K562 (cell line): ENCODE measurements at regions not wholly inside any gene's neighbourhood (a gene's known extent, or its start where the extent isn't known, plus 50 kb on each side); places are given as distances from the start of the nearest gene placed in this dataset.

Experiments used
- ATAC-seq: fragments of 200-7000 bp; cut with Tn5 transposase; 3 replicates; pipeline ENCODE4 v1.9.1; 2020; ENCODE audit warnings: moderate library complexity
- BruUV-seq: library from RNA; stranded (reverse); fragments of 400-500 nt; replicated peaks from 2 replicates; lab custom pipeline; 2021; lab: Mats Ljungman, UMichigan
- CTCF ChIA-PET: fragments of 300-600 bp; formaldehyde crosslinking; extraction: SDS; loops from one replicate; lab custom pipeline; 2021; ENCODE audit warnings: low intra/inter-chr PET ratio; lab: Yijun Ruan, JAX
- POLR2A ChIA-PET: fragments of 300-600, 350-650 bp; sonication (Branson Sonifier 250); formaldehyde crosslinking; extraction: SDS; loops from one replicate; lab custom pipeline; 2021; ENCODE audit warnings: antibody characterized with exemption, inconsistent platforms; lab: Yijun Ruan, JAX
- DNase-seq, 4 experiments: peaks; one replicate each; pipeline versions ENCODE4 v3.0.0 to v3.0.0-alpha.2; 2011 to 2018; ENCODE audit warnings: low spot score in 3 of 4, mixed read lengths in 3 of 4; ENCODE audit errors: extremely low read depth in 1 of 4
- FAIRE-seq: peaks from 2 replicates; lab custom pipeline; 2011; peaks lifted over from hg19 to GRCh38; lab: Jason Lieb, UNC
- H2AFZ ChIP-seq: 2 replicates; pipeline ENCODE4 v1.6.0; 2011; ENCODE audit warnings: low read depth, low read length, control low read depth, inconsistent platforms
- H3K27ac ChIP-seq: fragments of 200-600 bp; 3 replicates; pipeline ENCODE4 v1.8.0; 2011; ENCODE audit warnings: low read depth, mild to moderate bottlenecking, control low read depth, inconsistent platforms, low read length, moderate library complexity, mixed read lengths; ENCODE audit errors: extremely low read depth
- H3K27me3 ChIP-seq, 2 experiments: fragments of 300-600 bp in 1 of 2; 2 replicates in 1 of 2; 3 replicates in 1 of 2; pipeline versions ENCODE4 v1.6.0 to v1.8.0; 2011; ENCODE audit warnings: inconsistent platforms in 2 of 2, low read length in 2 of 2, mild to moderate bottlenecking in 1 of 2, mixed read lengths in 1 of 2, moderate library complexity in 1 of 2; ENCODE audit not compliant: control insufficient read depth in 2 of 2, insufficient read depth in 2 of 2
- H3K36me3 ChIP-seq: fragments of 300-600 bp; 3 replicates; pipeline ENCODE4 v1.8.0; 2011; ENCODE audit warnings: mild to moderate bottlenecking, low read length, inconsistent platforms; ENCODE audit not compliant: control insufficient read depth, insufficient read depth
- H3K4me1 ChIP-seq, 2 experiments: fragments of 200-600 bp in 1 of 2; replicated peaks in 1 of 2; 2 replicates in 1 of 2; 3 replicates in 1 of 2; pipeline versions ENCODE4 v1.5.1 to v1.8.0; 2011; ENCODE audit warnings: inconsistent platforms in 2 of 2, low read length in 2 of 2, mild to moderate bottlenecking in 1 of 2, mixed read lengths in 1 of 2, moderate library complexity in 1 of 2; ENCODE audit not compliant: control insufficient read depth in 2 of 2, insufficient read depth in 2 of 2
- H3K4me2 ChIP-seq: 2 replicates; pipeline ENCODE4 v1.6.1; 2011; ENCODE audit warnings: low read length, control low read depth, inconsistent platforms, mixed read lengths; ENCODE audit not compliant: insufficient read depth
- H3K4me3 ChIP-seq: fragments of 200-600 bp; sonication (generic), shearing (Covaris generic); 2 replicates; pipeline ENCODE4 v1.5.1; 2016; ENCODE audit warnings: control low read depth, inconsistent platforms
- H3K79me2 ChIP-seq: fragments of 200-600 bp; 3 replicates; pipeline ENCODE4 v1.8.0; 2011; ENCODE audit warnings: low read length, inconsistent platforms; ENCODE audit not compliant: control insufficient read depth, insufficient read depth
- H3K9ac ChIP-seq, 2 experiments: 2 replicates each; pipeline versions ENCODE4 v1.6.0 to v1.6.1; 2011; ENCODE audit warnings: low read depth in 2 of 2, low read length in 2 of 2, control low read depth in 1 of 2, inconsistent platforms in 1 of 2, mild to moderate bottlenecking in 1 of 2, mixed read lengths in 1 of 2; ENCODE audit not compliant: insufficient read depth in 1 of 2
- H3K9me1 ChIP-seq: one replicate; pipeline ENCODE4 v1.6.0; 2011; ENCODE audit warnings: inconsistent platforms, mild to moderate bottlenecking, low read length, moderate library complexity; ENCODE audit not compliant: control insufficient read depth, insufficient read depth
- H3K9me3 ChIP-seq: replicated peaks from 2 replicates; pipeline ENCODE4 v1.5.1; 2011; ENCODE audit warnings: low read depth, low read length, inconsistent platforms; ENCODE audit not compliant: control insufficient read depth, insufficient read depth
- H4K20me1 ChIP-seq: replicated peaks from 2 replicates; pipeline ENCODE4 v1.6.1; 2011; ENCODE audit warnings: low read length, inconsistent platforms, mixed read lengths; ENCODE audit not compliant: control insufficient read depth, insufficient read depth
- C11orf30 ChIP-seq: fragments of 450-650 bp; IDR thresholded peaks from 2 replicates; pipeline ENCODE4 v1.6.1; 2016; ENCODE audit warnings: low read depth, mild to moderate bottlenecking
- FOXP1 ChIP-seq: sonication (generic); formaldehyde crosslinking; IDR thresholded peaks from 2 replicates; pipeline ENCODE4 v1.8.0; 2022; ENCODE audit warnings: mild to moderate bottlenecking, missing genetic modification reagents
- KLF6 ChIP-seq: fragments of 250-450 bp; sonication (Bioruptor Pico); IDR thresholded peaks from 2 replicates; pipeline ENCODE4 v1.4.0; 2020; ENCODE audit warnings: mild to moderate bottlenecking, moderate library complexity, borderline replicate concordance
- L3MBTL2 ChIP-seq: fragments of 450-650 bp; IDR thresholded peaks from 2 replicates; pipeline ENCODE4 v1.6.1; 2016; ENCODE audit warnings: mild to moderate bottlenecking, moderate library complexity
- MAFF ChIP-seq: IDR thresholded peaks from 2 replicates; pipeline ENCODE4 v1.6.1; 2012; ENCODE audit warnings: low read length, improper control_type of control experiment
- NR4A1 ChIP-seq, 2 experiments: fragments of 250-450 bp in 1 of 2; fragments of 450-650 bp in 1 of 2; sonication (Bioruptor Pico) in 1 of 2; IDR thresholded peaks; 2 replicates each; pipeline versions ENCODE4 v1.4.0 to v1.6.1; 2016 to 2020; ENCODE audit warnings: mild to moderate bottlenecking in 2 of 2, missing compliant biosample characterization in 1 of 2, missing genetic modification characterization in 1 of 2, moderate library complexity in 1 of 2
- POLR3G ChIP-seq: IDR thresholded peaks from 2 replicates; pipeline ENCODE4 v1.6.1; 2011; ENCODE audit not compliant: insufficient read length, insufficient replicate concordance; ENCODE audit errors: extremely low read depth
- ZNF717 ChIP-seq: fragments of 250-450 bp; sonication (Bioruptor Pico); IDR thresholded peaks from 2 replicates; pipeline ENCODE4 v1.5.0; 2021
- WGBS: fragments of 100-300 bp; shearing (Covaris generic); methylation state at CpG from one replicate; pipeline ENCODE4 v1.1.6; 2016; ENCODE audit warnings: low coverage, mixed read lengths; ENCODE audit not compliant: insufficient coverage; ENCODE audit errors: missing lambda C conversion rate; 5-methylcytosine and 5-hydroxymethylcytosine counted together
- in situ Hi-C: fragments of 300-500 bp; cut with MboI; formaldehyde crosslinking; loops from 4 replicates; pipeline ENCODE4 v1.15.0; 2018; ENCODE audit warnings: inconsistent platforms, mixed read lengths
- intact Hi-C: fragments of 100-400 bp; cut with micrococcal nuclease; formaldehyde crosslinking; loops from 2 replicates; pipeline ENCODE4 v1.14.2; 2022
- TF ChIP-seq, protein P1 (sequence below): fragments of 450-650 bp; IDR thresholded peaks from 2 replicates; pipeline ENCODE4 v1.6.1; 2016; ENCODE audit warnings: low read depth
- TF ChIP-seq, protein P2 (sequence below): sonication (generic); formaldehyde crosslinking; IDR thresholded peaks from 2 replicates; pipeline ENCODE4 v1.8.1; 2023; ENCODE audit warnings: mild to moderate bottlenecking, missing genetic modification reagents
- TF ChIP-seq, protein P3 (sequence below): IDR thresholded peaks from 2 replicates; pipeline ENCODE4 v1.6.1; 2012; ENCODE audit warnings: low read depth, low read length, improper control_type of control experiment, borderline replicate concordance

DNA sequence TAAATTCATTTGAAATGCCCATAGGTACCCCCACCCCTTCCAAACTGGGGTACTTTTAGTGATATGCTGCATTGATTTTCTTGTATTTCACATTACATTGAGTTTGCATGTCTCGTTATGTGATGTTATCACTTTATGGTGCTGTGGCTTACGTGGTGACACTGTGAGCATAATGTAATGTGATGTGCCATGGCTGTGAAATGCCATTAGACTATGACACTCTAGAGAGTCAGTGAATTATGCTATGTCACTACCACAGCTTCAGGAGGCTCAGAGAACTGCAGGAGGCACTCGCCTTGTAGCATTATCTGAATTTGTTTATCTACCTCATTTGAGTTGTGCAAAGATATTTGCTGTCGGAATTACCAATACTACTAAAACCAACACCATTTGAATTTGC, 590.1 kb upstream of the SLC10A2 start:
- no peak for ATAC-seq
- Histone ChIP-seq H3K4me3 (no peak overlapping the region), H3K27ac (no peak overlapping the region), H3K9ac (no peak overlapping the region), H3K27me3 (no peaks in the 10 kb centered on the region), H3K4me1 (no peaks in the 10 kb centered on the region), H3K9me1 (no peaks in the 10 kb centered on the region), H3K79me2 (no peaks in the 10 kb centered on the region), H3K4me2 (no peak overlapping the region), H2AFZ (no peak overlapping the region), H4K20me1 (no peaks in the 10 kb centered on the region), H3K36me3 (no peaks in the 10 kb centered on the region), H3K9me3 (no peaks in the 10 kb centered on the region)
- BruUV-seq = no TSS peak
- no peak for FAIRE-seq
- DNase-seq = no peak
- ChIA-PET POLR2A (no interaction called here), CTCF (no interaction called here)
- in situ Hi-C loops = no loop called here
- 0% methylated on average over 4 of the region's 4 CpGs for WGBS
- intact Hi-C loops = no loop called here
- no peak for TF ChIP-seq POLR3G
- TF ChIP-seq, protein P1, sequence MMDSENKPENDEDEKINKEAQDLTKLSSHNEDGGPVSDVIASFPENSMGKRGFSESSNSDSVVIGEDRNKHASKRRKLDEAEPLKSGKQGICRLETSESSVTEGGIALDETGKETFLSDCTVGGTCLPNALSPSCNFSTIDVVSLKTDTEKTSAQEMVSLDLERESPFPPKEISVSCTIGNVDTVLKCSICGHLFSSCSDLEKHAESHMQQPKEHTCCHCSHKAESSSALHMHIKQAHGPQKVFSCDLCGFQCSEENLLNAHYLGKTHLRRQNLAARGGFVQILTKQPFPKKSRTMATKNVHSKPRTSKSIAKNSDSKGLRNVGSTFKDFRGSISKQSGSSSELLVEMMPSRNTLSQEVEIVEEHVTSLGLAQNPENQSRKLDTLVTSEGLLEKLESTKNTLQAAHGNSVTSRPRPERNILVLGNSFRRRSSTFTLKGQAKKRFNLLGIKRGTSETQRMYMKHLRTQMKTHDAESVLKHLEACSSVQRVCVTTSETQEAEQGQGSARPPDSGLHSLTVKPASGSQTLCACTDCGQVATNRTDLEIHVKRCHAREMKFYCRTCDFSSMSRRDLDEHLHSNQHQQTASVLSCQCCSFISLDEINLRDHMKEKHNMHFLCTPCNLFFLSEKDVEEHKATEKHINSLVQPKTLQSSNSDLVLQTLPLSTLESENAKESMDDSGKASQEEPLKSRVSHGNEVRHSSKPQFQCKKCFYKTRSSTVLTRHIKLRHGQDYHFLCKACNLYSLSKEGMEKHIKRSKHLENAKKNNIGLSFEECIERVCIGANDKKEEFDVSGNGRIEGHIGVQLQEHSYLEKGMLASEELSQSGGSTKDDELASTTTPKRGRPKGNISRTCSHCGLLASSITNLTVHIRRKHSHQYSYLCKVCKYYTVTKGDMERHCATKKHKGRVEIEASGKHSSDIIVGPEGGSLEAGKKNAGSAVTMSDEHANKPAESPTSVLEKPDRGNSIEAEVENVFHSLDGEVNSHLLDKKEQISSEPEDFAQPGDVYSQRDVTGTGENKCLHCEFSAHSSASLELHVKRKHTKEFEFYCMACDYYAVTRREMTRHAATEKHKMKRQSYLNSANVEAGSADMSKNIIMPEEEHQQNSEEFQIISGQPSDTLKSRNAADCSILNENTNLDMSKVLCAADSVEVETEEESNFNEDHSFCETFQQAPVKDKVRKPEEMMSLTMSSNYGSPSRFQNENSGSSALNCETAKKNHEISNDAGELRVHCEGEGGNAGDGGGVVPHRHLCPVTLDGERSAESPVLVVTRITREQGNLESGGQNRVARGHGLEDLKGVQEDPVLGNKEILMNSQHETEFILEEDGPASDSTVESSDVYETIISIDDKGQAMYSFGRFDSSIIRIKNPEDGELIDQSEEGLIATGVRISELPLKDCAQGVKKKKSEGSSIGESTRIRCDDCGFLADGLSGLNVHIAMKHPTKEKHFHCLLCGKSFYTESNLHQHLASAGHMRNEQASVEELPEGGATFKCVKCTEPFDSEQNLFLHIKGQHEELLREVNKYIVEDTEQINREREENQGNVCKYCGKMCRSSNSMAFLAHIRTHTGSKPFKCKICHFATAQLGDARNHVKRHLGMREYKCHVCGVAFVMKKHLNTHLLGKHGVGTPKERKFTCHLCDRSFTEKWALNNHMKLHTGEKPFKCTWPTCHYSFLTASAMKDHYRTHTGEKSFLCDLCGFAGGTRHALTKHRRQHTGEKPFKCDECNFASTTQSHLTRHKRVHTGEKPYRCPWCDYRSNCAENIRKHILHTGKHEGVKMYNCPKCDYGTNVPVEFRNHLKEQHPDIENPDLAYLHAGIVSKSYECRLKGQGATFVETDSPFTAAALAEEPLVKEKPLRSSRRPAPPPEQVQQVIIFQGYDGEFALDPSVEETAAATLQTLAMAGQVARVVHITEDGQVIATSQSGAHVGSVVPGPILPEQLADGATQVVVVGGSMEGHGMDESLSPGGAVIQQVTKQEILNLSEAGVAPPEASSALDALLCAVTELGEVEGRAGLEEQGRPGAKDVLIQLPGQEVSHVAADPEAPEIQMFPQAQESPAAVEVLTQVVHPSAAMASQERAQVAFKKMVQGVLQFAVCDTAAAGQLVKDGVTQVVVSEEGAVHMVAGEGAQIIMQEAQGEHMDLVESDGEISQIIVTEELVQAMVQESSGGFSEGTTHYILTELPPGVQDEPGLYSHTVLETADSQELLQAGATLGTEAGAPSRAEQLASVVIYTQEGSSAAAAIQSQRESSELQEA = no peak
- no peak for TF ChIP-seq ZNF717
- TF ChIP-seq, protein P2, sequence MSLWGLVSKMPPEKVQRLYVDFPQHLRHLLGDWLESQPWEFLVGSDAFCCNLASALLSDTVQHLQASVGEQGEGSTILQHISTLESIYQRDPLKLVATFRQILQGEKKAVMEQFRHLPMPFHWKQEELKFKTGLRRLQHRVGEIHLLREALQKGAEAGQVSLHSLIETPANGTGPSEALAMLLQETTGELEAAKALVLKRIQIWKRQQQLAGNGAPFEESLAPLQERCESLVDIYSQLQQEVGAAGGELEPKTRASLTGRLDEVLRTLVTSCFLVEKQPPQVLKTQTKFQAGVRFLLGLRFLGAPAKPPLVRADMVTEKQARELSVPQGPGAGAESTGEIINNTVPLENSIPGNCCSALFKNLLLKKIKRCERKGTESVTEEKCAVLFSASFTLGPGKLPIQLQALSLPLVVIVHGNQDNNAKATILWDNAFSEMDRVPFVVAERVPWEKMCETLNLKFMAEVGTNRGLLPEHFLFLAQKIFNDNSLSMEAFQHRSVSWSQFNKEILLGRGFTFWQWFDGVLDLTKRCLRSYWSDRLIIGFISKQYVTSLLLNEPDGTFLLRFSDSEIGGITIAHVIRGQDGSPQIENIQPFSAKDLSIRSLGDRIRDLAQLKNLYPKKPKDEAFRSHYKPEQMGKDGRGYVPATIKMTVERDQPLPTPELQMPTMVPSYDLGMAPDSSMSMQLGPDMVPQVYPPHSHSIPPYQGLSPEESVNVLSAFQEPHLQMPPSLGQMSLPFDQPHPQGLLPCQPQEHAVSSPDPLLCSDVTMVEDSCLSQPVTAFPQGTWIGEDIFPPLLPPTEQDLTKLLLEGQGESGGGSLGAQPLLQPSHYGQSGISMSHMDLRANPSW (CRISPR knock-in tag) = no peak
- no peak for TF ChIP-seq L3MBTL2
- no peak for TF ChIP-seq MAFF
- no peak for TF ChIP-seq FOXP1 (CRISPR knock-in tag)
- no peak for TF ChIP-seq NR4A1 (CRISPR knock-in tag; IDR thresholded peaks at IDR 0.05)
- no peak for TF ChIP-seq NR4A1 (tag; IDR thresholded peaks at IDR 0.05)
- no peak for TF ChIP-seq C11orf30
- TF ChIP-seq, protein P3, sequence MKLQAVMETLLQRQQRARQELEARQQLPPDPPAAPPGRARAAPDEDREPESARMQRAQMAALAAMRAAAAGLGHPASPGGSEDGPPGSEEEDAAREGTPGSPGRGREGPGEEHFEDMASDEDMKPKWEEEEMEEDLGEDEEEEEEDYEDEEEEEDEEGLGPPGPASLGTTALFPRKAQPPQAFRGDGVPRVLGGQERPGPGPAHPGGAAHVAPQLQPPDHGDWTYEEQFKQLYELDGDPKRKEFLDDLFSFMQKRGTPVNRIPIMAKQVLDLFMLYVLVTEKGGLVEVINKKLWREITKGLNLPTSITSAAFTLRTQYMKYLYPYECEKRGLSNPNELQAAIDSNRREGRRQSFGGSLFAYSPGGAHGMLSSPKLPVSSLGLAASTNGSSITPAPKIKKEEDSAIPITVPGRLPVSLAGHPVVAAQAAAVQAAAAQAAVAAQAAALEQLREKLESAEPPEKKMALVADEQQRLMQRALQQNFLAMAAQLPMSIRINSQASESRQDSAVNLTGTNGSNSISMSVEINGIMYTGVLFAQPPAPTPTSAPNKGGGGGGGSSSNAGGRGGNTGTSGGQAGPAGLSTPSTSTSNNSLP = no peak
- no peak for TF ChIP-seq KLF6 (CRISPR knock-in tag)
